ENCODE measurements at regions not wholly inside any gene's neighbourhood (a gene's known extent, or its start where the extent isn't known, plus 50 kb on each side); places are given as distances from the start of the nearest gene placed in this dataset.

- H3K36me3 Mint-ChIP-seq (ENCODE audit: insufficient read depth): no peaks in the 10 kb centered on the region
- no peak overlapping the region for H3K4me3 Mint-ChIP-seq (ENCODE audit: low read depth)
- peaks cover 12% of the 10 kb centered on the region for H3K4me1 Mint-ChIP-seq (ENCODE audit: low read depth)
- no peak for TF ChIP-seq CTCF (IDR thresholded peaks at IDR 0.05; ENCODE audit: unreplicated experiment)
- no peak overlapping the region for H3K27ac Mint-ChIP-seq
- H3K27me3 Mint-ChIP-seq: peaks cover 8% of the 10 kb centered on the region
- no peaks in the 10 kb centered on the region for H3K9me3 Mint-ChIP-seq (ENCODE audit: low read depth)
- DNase-seq (ENCODE audit: low spot score, unreplicated experiment): no peak
Measured at GRCh38 chr6:26309731-26310142, 55.3 kb upstream of the BTN3A2 start.

GRCh38 chr6:26311012-26311384 is 54.0 kb upstream of the BTN3A2 start:
- TF ChIP-seq CTCF (IDR thresholded peaks at IDR 0.05; ENCODE audit: unreplicated experiment): no peak
- Mint-ChIP-seq H3K4me3 (ENCODE audit: low read depth) (peak overlapping the region; percentile 78), H3K9me3 (ENCODE audit: low read depth) (no peaks in the 10 kb centered on the region), H3K27me3 (peaks cover 4% of the 10 kb centered on the region), H3K36me3 (ENCODE audit: insufficient read depth) (no peaks in the 10 kb centered on the region), H3K4me1 (ENCODE audit: low read depth) (peaks cover 8% of the 10 kb centered on the region), H3K27ac (peak overlapping the region; percentile 41)
- no peak for DNase-seq (ENCODE audit: low spot score, unreplicated experiment)

GRCh38 chr6:26311385-26312095 is 53.5 kb upstream of the BTN3A2 start:
- Mint-ChIP-seq H3K36me3 (ENCODE audit: insufficient read depth) (no peaks in the 10 kb centered on the region), H3K27me3 (peaks cover 4% of the 10 kb centered on the region), H3K4me3 (ENCODE audit: low read depth) (peak overlapping the region; percentile 78), H3K9me3 (ENCODE audit: low read depth) (no peaks in the 10 kb centered on the region), H3K4me1 (ENCODE audit: low read depth) (peaks cover 10% of the 10 kb centered on the region), H3K27ac (peak overlapping the region; percentile 96)
- DNase-seq (ENCODE audit: low spot score, unreplicated experiment): no peak
- no peak for TF ChIP-seq CTCF (IDR thresholded peaks at IDR 0.05; ENCODE audit: unreplicated experiment)

- no peak for DNase-seq (ENCODE audit: low spot score, unreplicated experiment)
- H3K4me1 Mint-ChIP-seq (ENCODE audit: low read depth): peaks cover 13% of the 10 kb centered on the region
- peak overlapping the region; percentile 96 for H3K27ac Mint-ChIP-seq
- no peaks in the 10 kb centered on the region for H3K9me3 Mint-ChIP-seq (ENCODE audit: low read depth)
- no peaks in the 10 kb centered on the region for H3K36me3 Mint-ChIP-seq (ENCODE audit: insufficient read depth)
- TF ChIP-seq CTCF (IDR thresholded peaks at IDR 0.05; ENCODE audit: unreplicated experiment): no peak
- H3K4me3 Mint-ChIP-seq (ENCODE audit: low read depth): peak overlapping the region; percentile 78
- peaks cover 4% of the 10 kb centered on the region for H3K27me3 Mint-ChIP-seq
Measured at GRCh38 chr6:26312096-26312463, 52.9 kb upstream of the BTN3A2 start.

- peaks cover 4% of the 10 kb centered on the region for H3K27me3 Mint-ChIP-seq
- no peak for TF ChIP-seq CTCF (IDR thresholded peaks at IDR 0.05; ENCODE audit: unreplicated experiment)
- no peaks in the 10 kb centered on the region for H3K9me3 Mint-ChIP-seq (ENCODE audit: low read depth)
- peaks cover 17% of the 10 kb centered on the region for H3K4me1 Mint-ChIP-seq (ENCODE audit: low read depth)
- H3K27ac Mint-ChIP-seq: peak overlapping the region; percentile 96
- no peaks in the 10 kb centered on the region for H3K36me3 Mint-ChIP-seq (ENCODE audit: insufficient read depth)
- peak overlapping the region; percentile 78 for H3K4me3 Mint-ChIP-seq (ENCODE audit: low read depth)
- peak; percentile 59 for DNase-seq (ENCODE audit: low spot score, unreplicated experiment)
Measured at GRCh38 chr6:26312501-26313397, 52.2 kb upstream of the BTN3A2 start.

Measured in progenitor cell of endocrine pancreas (in vitro differentiated cells).